Activated CD4-positive, alpha-beta memory T cell treated with anti-CD3 and anti-CD28 coated beads for 36 hours (primary cell): ENCODE measurements at regions not wholly inside any gene's neighbourhood (a gene's known extent, or its start where the extent isn't known, plus 50 kb on each side); places are given as distances from the start of the nearest gene placed in this dataset.
"Not testable (repeated sequence)": the region's sequence is repeated elsewhere in the genome, so short reads cannot be mapped to it uniquely, and the experiment has no call there.

Source experiments
- CTCF ChIA-PET: fragments of 350-600 bp; sonication (Branson Sonifier 250); formaldehyde crosslinking; loops from one replicate; lab custom pipeline; 2021; ENCODE audit warnings: antibody characterized with exemption, inconsistent platforms; lab: Charles Lee
- POLR2A ChIA-PET: fragments of 350-600 bp; sonication (Branson Sonifier 250); formaldehyde crosslinking; loops from one replicate; lab custom pipeline; 2021; ENCODE audit warnings: antibody characterized with exemption; lab: Charles Lee
- DNase-seq: peaks from one replicate; pipeline ENCODE4 v3.0.0-alpha.2; 2020
- H3K27ac Mint-ChIP-seq: one replicate; pipeline ENCODE4 v1.8.0; 2021; ENCODE audit warnings: mixed read lengths
- H3K27me3 Mint-ChIP-seq: one replicate; pipeline ENCODE4 v1.8.0; 2021; ENCODE audit warnings: mixed read lengths
- H3K36me3 Mint-ChIP-seq: one replicate; pipeline ENCODE4 v1.8.0; 2021; ENCODE audit warnings: mixed read lengths
- H3K4me1 Mint-ChIP-seq: one replicate; pipeline ENCODE4 v1.8.0; 2021; ENCODE audit warnings: low read depth, mixed read lengths
- H3K4me3 Mint-ChIP-seq: one replicate; pipeline ENCODE4 v1.8.0; 2021; ENCODE audit warnings: mild to moderate bottlenecking, mixed read lengths
- H3K9me3 Mint-ChIP-seq: one replicate; pipeline ENCODE4 v1.8.0; 2021; ENCODE audit warnings: mixed read lengths
- intact Hi-C: fragments of 100-400 bp; cut with micrococcal nuclease; formaldehyde crosslinking; loops from one replicate; pipeline ENCODE4 v1.15.1; 2023

GRCh38 chr1:157380523-157380922 is 171.8 kb downstream of the FCRL5 start:
- CTCF ChIA-PET, result interaction anchor here (4.0 kb wide), 1 partner anchor 10 kb away, joined by 20 read pairs; no protein-coding TSS in a partner anchor
- DNase-seq, result no peak
- POLR2A ChIA-PET, result no interaction called here
- Mint-ChIP-seq H3K36me3 (no peaks in the 10 kb centered on the region), H3K4me3 (no peak overlapping the region), H3K27me3 (peaks cover 15% of the 10 kb centered on the region), H3K4me1 (no peaks in the 10 kb centered on the region), H3K9me3 (no peaks in the 10 kb centered on the region), H3K27ac (no peak overlapping the region)
- intact Hi-C loops, result no loop called here

- peaks cover 15% of the 10 kb centered on the region for H3K27me3 Mint-ChIP-seq
- H3K36me3 Mint-ChIP-seq, POLR2A ChIA-PET, H3K4me3 Mint-ChIP-seq, H3K9me3 Mint-ChIP-seq, H3K27ac Mint-ChIP-seq, H3K4me1 Mint-ChIP-seq: not testable (repeated sequence)
- intact Hi-C loops, result loop anchor here (1.0 kb wide), 1 partner anchor 113 kb away; no protein-coding TSS in a partner anchor
- DNase-seq, result peak; percentile 38
- CTCF ChIA-PET, result interaction anchor here (0.8 to 1.0 kb wide), 4 partner anchors 19 to 181 kb away, joined by 3 to 5 read pairs (median 4); no protein-coding TSS in a partner anchor
These were observed 175.0 kb downstream of the FCRL5 start for GRCh38 chr1:157377280-157377713.

GRCh38 chr1:157376681-157377080 is 175.6 kb downstream of the FCRL5 start:
- DNase-seq, result no peak
- intact Hi-C loops, result loop anchor here (1.0 kb wide), 1 partner anchor 114 kb away; no protein-coding TSS in a partner anchor
- Mint-ChIP-seq H3K27ac (no peak overlapping the region), H3K9me3 (no peaks in the 10 kb centered on the region), H3K36me3 (no peaks in the 10 kb centered on the region), H3K27me3 (peaks cover 13% of the 10 kb centered on the region), H3K4me1 (no peaks in the 10 kb centered on the region), H3K4me3 (no peak overlapping the region)
- CTCF ChIA-PET, result interaction anchor here (0.8 to 1.0 kb wide), 4 partner anchors 20 to 180 kb away, joined by 3 to 5 read pairs (median 4); no protein-coding TSS in a partner anchor
- POLR2A ChIA-PET, result no interaction called here

- H3K27ac Mint-ChIP-seq, POLR2A ChIA-PET, DNase-seq, H3K4me1 Mint-ChIP-seq, CTCF ChIA-PET, H3K9me3 Mint-ChIP-seq, H3K27me3 Mint-ChIP-seq, H3K4me3 Mint-ChIP-seq, H3K36me3 Mint-ChIP-seq: not testable (repeated sequence)
- intact Hi-C loops, result loop anchor here (5.0 kb wide), 1 partner anchor 170 kb away; no protein-coding TSS in a partner anchor
These were observed 180.0 kb downstream of the FCRL5 start for GRCh38 chr1:157372311-157372710.

GRCh38 chr1:157371826-157372225 is 180.5 kb downstream of the FCRL5 start:
- Mint-ChIP-seq H3K4me1 (no peaks in the 10 kb centered on the region), H3K4me3 (no peak overlapping the region), H3K27ac (no peak overlapping the region), H3K27me3 (peaks cover 7% of the 10 kb centered on the region), H3K9me3 (no peaks in the 10 kb centered on the region), H3K36me3 (no peaks in the 10 kb centered on the region)
- ChIA-PET POLR2A (no interaction called here), CTCF (interaction anchor here (0.9 to 2.4 kb wide), 6 partner anchors 8 to 118 kb away, joined by 4 to 20 read pairs (median 5); no protein-coding TSS in a partner anchor)
- no peak for DNase-seq
- intact Hi-C loops, result loop anchor here (2.0 to 5.0 kb wide), 2 partner anchors 117 to 170 kb away; no protein-coding TSS in a partner anchor

- POLR2A ChIA-PET, result no interaction called here
- Mint-ChIP-seq H3K36me3 (no peaks in the 10 kb centered on the region), H3K27ac (no peak overlapping the region), H3K4me1 (no peaks in the 10 kb centered on the region), H3K9me3 (no peaks in the 10 kb centered on the region), H3K27me3 (peaks cover 5% of the 10 kb centered on the region), H3K4me3 (no peak overlapping the region)
- CTCF ChIA-PET, result interaction anchor here (0.7 to 2.7 kb wide), 12 partner anchors 9 to 147 kb away, joined by 3 to 22 read pairs (median 5); no protein-coding TSS in a partner anchor
- DNase-seq, result no peak
- intact Hi-C loops, result loop anchor here (2.0 to 5.0 kb wide), 2 partner anchors 118 to 169 kb away; no protein-coding TSS in a partner anchor
These were observed 181.1 kb downstream of the FCRL5 start for GRCh38 chr1:157371221-157371620.

- Mint-ChIP-seq H3K9me3 (no peaks in the 10 kb centered on the region), H3K4me1 (no peaks in the 10 kb centered on the region), H3K36me3 (no peaks in the 10 kb centered on the region), H3K4me3 (no peak overlapping the region), H3K27me3 (peaks cover 3% of the 10 kb centered on the region), H3K27ac (no peak overlapping the region)
- ChIA-PET POLR2A (no interaction called here), CTCF (interaction anchor here (0.7 to 2.7 kb wide), 17 partner anchors 9 to 474 kb away, joined by 3 to 22 read pairs (median 4); no protein-coding TSS in a partner anchor)
- no peak for DNase-seq
- intact Hi-C loops, result loop anchor here (2.0 to 5.0 kb wide), 2 partner anchors 118 to 168 kb away; no protein-coding TSS in a partner anchor
These were observed 181.6 kb downstream of the FCRL5 start for GRCh38 chr1:157370698-157371097.

- Mint-ChIP-seq H3K27ac (no peak overlapping the region), H3K36me3 (no peaks in the 10 kb centered on the region), H3K4me3 (no peak overlapping the region), H3K27me3 (peaks cover 2% of the 10 kb centered on the region), H3K4me1 (no peaks in the 10 kb centered on the region), H3K9me3 (no peaks in the 10 kb centered on the region)
- ChIA-PET CTCF (interaction anchor here (0.7 to 2.7 kb wide), 16 partner anchors 9 to 474 kb away, joined by 3 to 22 read pairs (median 4); no protein-coding TSS in a partner anchor), POLR2A (no interaction called here)
- peak; percentile 36 for DNase-seq
- intact Hi-C loops, result loop anchor here (2.0 to 5.0 kb wide), 2 partner anchors 119 to 168 kb away; no protein-coding TSS in a partner anchor
These were observed 182.3 kb downstream of the FCRL5 start for GRCh38 chr1:157369808-157370521.

GRCh38 chr1:157368941-157369340 is 183.4 kb downstream of the FCRL5 start:
- H3K27me3 Mint-ChIP-seq, H3K36me3 Mint-ChIP-seq, H3K27ac Mint-ChIP-seq, H3K4me1 Mint-ChIP-seq, DNase-seq, intact Hi-C loops, POLR2A ChIA-PET, H3K4me3 Mint-ChIP-seq, H3K9me3 Mint-ChIP-seq: not testable (repeated sequence)
- CTCF ChIA-PET, result interaction anchor here (2.1 to 2.7 kb wide), 2 partner anchors 10 to 127 kb away, joined by 8 to 22 read pairs; no protein-coding TSS in a partner anchor

GRCh38 chr1:157368363-157368762 is 184.0 kb downstream of the FCRL5 start:
- Mint-ChIP-seq H3K4me1 (no peaks in the 10 kb centered on the region), H3K36me3 (no peaks in the 10 kb centered on the region), H3K27me3 (no peaks in the 10 kb centered on the region), H3K4me3 (no peak overlapping the region), H3K27ac (no peak overlapping the region), H3K9me3 (no peaks in the 10 kb centered on the region)
- ChIA-PET CTCF (interaction anchor here (2.1 to 2.7 kb wide), 2 partner anchors 10 to 127 kb away, joined by 8 to 22 read pairs; no protein-coding TSS in a partner anchor), POLR2A (no interaction called here)
- intact Hi-C loops, result no loop called here
- DNase-seq, result no peak

- no peak for DNase-seq
- no peaks in the 10 kb centered on the region for H3K4me1 Mint-ChIP-seq
- intact Hi-C loops, result no loop called here
- H3K27ac Mint-ChIP-seq, result no peak overlapping the region
- H3K36me3 Mint-ChIP-seq, result no peaks in the 10 kb centered on the region
- H3K4me3 Mint-ChIP-seq, result no peak overlapping the region
- CTCF ChIA-PET, result no interaction called here
- POLR2A ChIA-PET, result no interaction called here
- no peaks in the 10 kb centered on the region for H3K9me3 Mint-ChIP-seq
- no peaks in the 10 kb centered on the region for H3K27me3 Mint-ChIP-seq
These were observed 184.4 kb downstream of the FCRL5 start for GRCh38 chr1:157367870-157368269.

- Mint-ChIP-seq H3K27me3 (no peaks in the 10 kb centered on the region), H3K4me1 (no peaks in the 10 kb centered on the region), H3K4me3 (no peak overlapping the region), H3K9me3 (no peaks in the 10 kb centered on the region), H3K27ac (no peak overlapping the region), H3K36me3 (no peaks in the 10 kb centered on the region)
- ChIA-PET POLR2A (no interaction called here), CTCF (interaction anchor here (2.0 kb wide), 1 partner anchor 128 kb away, joined by 6 read pairs; no protein-coding TSS in a partner anchor)
- no peak for DNase-seq
- intact Hi-C loops, result no loop called here
These were observed 185.1 kb downstream of the FCRL5 start for GRCh38 chr1:157367091-157367739.
